DND-41 (cell line): ENCODE measurements at regions not wholly inside any gene's neighbourhood (a gene's known extent, or its start where the extent isn't known, plus 50 kb on each side); places are given as distances from the start of the nearest gene placed in this dataset.

Experiments
- EZH2 ChIP-seq: IDR thresholded peaks from 3 replicates; pipeline ENCODE4 v1.6.1; 2012; ENCODE audit warnings: borderline replicate concordance, low read depth, mild to moderate bottlenecking, moderate library complexity, low read length, inconsistent platforms; ENCODE audit not compliant: severe bottlenecking
- TF ChIP-seq, protein P1 (sequence below): IDR thresholded peaks from 2 replicates; pipeline ENCODE4 v1.5.1; 2012; ENCODE audit warnings: borderline replicate concordance, low read length, moderate library complexity, mild to moderate bottlenecking; ENCODE audit not compliant: poor library complexity, severe bottlenecking; ENCODE audit errors: extremely low read depth

DNA sequence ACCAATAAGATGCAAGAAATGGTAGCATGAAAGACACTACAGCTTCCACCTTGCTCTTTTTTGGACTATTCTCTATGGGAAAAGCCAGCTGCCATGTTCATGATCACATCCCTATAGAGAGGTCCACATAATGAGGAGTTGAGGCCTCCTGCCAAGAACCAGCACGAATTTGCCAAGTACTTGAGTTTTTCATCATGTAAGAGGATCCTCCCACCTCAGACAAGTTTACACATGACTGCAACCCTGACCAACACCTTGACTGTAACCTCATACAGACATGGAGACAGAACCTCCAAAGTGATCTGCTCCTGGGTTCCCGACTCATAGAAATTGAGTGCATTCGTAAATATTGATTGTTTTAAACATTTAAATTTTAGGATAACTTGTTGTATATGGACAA, 135.2 kb upstream of the TSPAN5 start:
- no peak for TF ChIP-seq EZH2
- TF ChIP-seq, protein P1, sequence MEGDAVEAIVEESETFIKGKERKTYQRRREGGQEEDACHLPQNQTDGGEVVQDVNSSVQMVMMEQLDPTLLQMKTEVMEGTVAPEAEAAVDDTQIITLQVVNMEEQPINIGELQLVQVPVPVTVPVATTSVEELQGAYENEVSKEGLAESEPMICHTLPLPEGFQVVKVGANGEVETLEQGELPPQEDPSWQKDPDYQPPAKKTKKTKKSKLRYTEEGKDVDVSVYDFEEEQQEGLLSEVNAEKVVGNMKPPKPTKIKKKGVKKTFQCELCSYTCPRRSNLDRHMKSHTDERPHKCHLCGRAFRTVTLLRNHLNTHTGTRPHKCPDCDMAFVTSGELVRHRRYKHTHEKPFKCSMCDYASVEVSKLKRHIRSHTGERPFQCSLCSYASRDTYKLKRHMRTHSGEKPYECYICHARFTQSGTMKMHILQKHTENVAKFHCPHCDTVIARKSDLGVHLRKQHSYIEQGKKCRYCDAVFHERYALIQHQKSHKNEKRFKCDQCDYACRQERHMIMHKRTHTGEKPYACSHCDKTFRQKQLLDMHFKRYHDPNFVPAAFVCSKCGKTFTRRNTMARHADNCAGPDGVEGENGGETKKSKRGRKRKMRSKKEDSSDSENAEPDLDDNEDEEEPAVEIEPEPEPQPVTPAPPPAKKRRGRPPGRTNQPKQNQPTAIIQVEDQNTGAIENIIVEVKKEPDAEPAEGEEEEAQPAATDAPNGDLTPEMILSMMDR, result no peak
